ENCODE measurements at regions not wholly inside any gene's neighbourhood (a gene's known extent, or its start where the extent isn't known, plus 50 kb on each side); places are given as distances from the start of the nearest gene placed in this dataset.

DNA sequence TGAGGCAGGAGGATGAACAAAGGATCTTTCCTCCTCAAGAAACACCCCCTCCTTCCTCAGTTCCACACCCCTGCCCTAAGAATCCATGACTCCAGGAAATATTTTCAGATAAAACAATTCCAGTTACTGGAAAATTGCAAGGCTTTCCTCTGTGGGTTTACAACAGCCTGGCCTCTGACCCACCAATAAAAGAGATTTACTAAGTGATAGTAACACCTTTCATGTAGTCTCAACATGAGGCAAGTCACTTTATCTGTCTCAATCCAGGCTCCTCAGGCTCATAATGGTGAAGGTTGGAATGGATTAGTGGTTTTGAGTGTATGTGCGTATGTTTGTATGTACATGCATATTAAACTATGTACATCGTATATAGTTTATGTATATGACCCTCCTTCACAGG is 71.4 kb upstream of the PPP2R5A start:
- Histone ChIP-seq H3K9ac (ENCODE audit: low read depth, low read length) (no peak overlapping the region), H4K5ac (ENCODE audit: low read depth, low read length) (no peak overlapping the region), H3K27me3 (ENCODE audit: control insufficient read depth, insufficient read depth, low read length) (no peaks in the 10 kb centered on the region), H3K27ac (ENCODE audit: insufficient read depth, low read length) (no peak overlapping the region), H3K9me1 (ENCODE audit: insufficient read depth, low read length) (peaks cover 4% of the 10 kb centered on the region; the same call in 1 of the 2 replicates), H2BK20ac (ENCODE audit: low read depth, low read length) (no peak overlapping the region), H3K36me3 (ENCODE audit: control insufficient read depth, insufficient read depth, low read length) (no peaks in the 10 kb centered on the region), H2AK5ac (ENCODE audit: low read depth, low read length) (no peak overlapping the region), H3K79me1 (ENCODE audit: low read depth in 1 of 2, low read length in 2 of 2) (no peaks in the 10 kb centered on the region), H3K56ac (ENCODE audit: extremely low read depth, insufficient read depth, low read length) (no peak overlapping the region), H2BK5ac (ENCODE audit: low read depth, low read length, poor library complexity, severe bottlenecking) (no peak overlapping the region), H3K14ac (replicated peaks; ENCODE audit: low read depth, low read length) (no peak overlapping the region), H4K91ac (ENCODE audit: insufficient read depth, low read depth, low read length) (no peak overlapping the region), H3K4me3 (ENCODE audit: insufficient read depth, low read depth, low read length) (no peak overlapping the region), H3K9me3 (ENCODE audit: control insufficient read depth, insufficient read depth, low read length) (no peaks in the 10 kb centered on the region), H4K20me1 (ENCODE audit: insufficient read depth, low read length) (no peaks in the 10 kb centered on the region), H2AK9ac (replicated peaks; ENCODE audit: low read depth, low read length, poor library complexity) (no peak overlapping the region), H3K23ac (ENCODE audit: low read depth, low read length) (no peak overlapping the region), H2BK15ac (ENCODE audit: low read depth, low read length) (no peak overlapping the region), H4K8ac (ENCODE audit: low read depth in 2 of 2, low read length in 2 of 2) (no peak overlapping the region), H3K4me1 (ENCODE audit: control insufficient read depth, insufficient read depth, low read length) (peaks cover 2% of the 10 kb centered on the region), H3K18ac (ENCODE audit: low read depth, low read length) (no peak overlapping the region), H2AFZ (replicated peaks; ENCODE audit: low read length, poor library complexity) (no peak overlapping the region), H3K4ac (ENCODE audit: low read depth, low read length) (no peak overlapping the region), H3K4me2 (ENCODE audit: low read depth, low read length) (no peak overlapping the region), H2BK120ac (ENCODE audit: low read depth, low read length) (no peak overlapping the region)
- POLR2A ChIA-PET (ENCODE audit: unreplicated experiment): no interaction called here
- BruUV-seq (replicated peaks): no TSS peak
- in situ Hi-C loops (cut with MboI; ENCODE audit: low sequenced_read_pairs): no loop called here
- CTCF ChIA-PET: interaction anchor here (1.2 kb wide), 1 partner anchor 11 kb away, joined by 3 read pairs; no protein-coding TSS in a partner anchor
- no peak for TF ChIP-seq POLR2A (IDR thresholded peaks at IDR 0.05; ENCODE audit: low read depth, low read length)
- TF ChIP-seq MAZ (IDR thresholded peaks at IDR 0.05; ENCODE audit: borderline replicate concordance, low read depth, low read length): no peak
- TF ChIP-seq RFX5 (IDR thresholded peaks at IDR 0.05; ENCODE audit: low read depth, low read length): no peak
- TF ChIP-seq RAD21 (IDR thresholded peaks at IDR 0.05; ENCODE audit: low read length): no peak
- no peak for TF ChIP-seq BHLHE40 (IDR thresholded peaks at IDR 0.05; ENCODE audit: low read depth, low read length)
- TF ChIP-seq RCOR1 (IDR thresholded peaks at IDR 0.05; ENCODE audit: insufficient replicate concordance, low read length): no peak
- TF ChIP-seq NFE2L2 (IDR thresholded peaks at IDR 0.05; ENCODE audit: low read depth, low read length): no peak
- TF ChIP-seq CHD1 (IDR thresholded peaks at IDR 0.05; ENCODE audit: low read depth, low read length): no peak
- TF ChIP-seq, protein P1, sequence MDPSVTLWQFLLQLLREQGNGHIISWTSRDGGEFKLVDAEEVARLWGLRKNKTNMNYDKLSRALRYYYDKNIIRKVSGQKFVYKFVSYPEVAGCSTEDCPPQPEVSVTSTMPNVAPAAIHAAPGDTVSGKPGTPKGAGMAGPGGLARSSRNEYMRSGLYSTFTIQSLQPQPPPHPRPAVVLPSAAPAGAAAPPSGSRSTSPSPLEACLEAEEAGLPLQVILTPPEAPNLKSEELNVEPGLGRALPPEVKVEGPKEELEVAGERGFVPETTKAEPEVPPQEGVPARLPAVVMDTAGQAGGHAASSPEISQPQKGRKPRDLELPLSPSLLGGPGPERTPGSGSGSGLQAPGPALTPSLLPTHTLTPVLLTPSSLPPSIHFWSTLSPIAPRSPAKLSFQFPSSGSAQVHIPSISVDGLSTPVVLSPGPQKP (IDR thresholded peaks at IDR 0.05; ENCODE audit: borderline replicate concordance, low read depth, low read length): no peak
- no peak for TF ChIP-seq FOS (IDR thresholded peaks at IDR 0.05; ENCODE audit: low read depth, low read length)
- TF ChIP-seq MAFK (IDR thresholded peaks at IDR 0.05; ENCODE audit: low read depth, low read length): no peak
- no peak for TF ChIP-seq CEBPB (IDR thresholded peaks at IDR 0.05; ENCODE audit: low read depth, low read length)
- TF ChIP-seq MXI1 (IDR thresholded peaks at IDR 0.05; ENCODE audit: borderline replicate concordance, low read depth, low read length): no peak
- TF ChIP-seq SMC3 (IDR thresholded peaks at IDR 0.05; ENCODE audit: low read depth, low read length): no peak
- TF ChIP-seq, protein P2, sequence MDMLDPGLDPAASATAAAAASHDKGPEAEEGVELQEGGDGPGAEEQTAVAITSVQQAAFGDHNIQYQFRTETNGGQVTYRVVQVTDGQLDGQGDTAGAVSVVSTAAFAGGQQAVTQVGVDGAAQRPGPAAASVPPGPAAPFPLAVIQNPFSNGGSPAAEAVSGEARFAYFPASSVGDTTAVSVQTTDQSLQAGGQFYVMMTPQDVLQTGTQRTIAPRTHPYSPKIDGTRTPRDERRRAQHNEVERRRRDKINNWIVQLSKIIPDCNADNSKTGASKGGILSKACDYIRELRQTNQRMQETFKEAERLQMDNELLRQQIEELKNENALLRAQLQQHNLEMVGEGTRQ (IDR thresholded peaks at IDR 0.05; ENCODE audit: low read depth, low read length): no peak
- TF ChIP-seq, protein P3, sequence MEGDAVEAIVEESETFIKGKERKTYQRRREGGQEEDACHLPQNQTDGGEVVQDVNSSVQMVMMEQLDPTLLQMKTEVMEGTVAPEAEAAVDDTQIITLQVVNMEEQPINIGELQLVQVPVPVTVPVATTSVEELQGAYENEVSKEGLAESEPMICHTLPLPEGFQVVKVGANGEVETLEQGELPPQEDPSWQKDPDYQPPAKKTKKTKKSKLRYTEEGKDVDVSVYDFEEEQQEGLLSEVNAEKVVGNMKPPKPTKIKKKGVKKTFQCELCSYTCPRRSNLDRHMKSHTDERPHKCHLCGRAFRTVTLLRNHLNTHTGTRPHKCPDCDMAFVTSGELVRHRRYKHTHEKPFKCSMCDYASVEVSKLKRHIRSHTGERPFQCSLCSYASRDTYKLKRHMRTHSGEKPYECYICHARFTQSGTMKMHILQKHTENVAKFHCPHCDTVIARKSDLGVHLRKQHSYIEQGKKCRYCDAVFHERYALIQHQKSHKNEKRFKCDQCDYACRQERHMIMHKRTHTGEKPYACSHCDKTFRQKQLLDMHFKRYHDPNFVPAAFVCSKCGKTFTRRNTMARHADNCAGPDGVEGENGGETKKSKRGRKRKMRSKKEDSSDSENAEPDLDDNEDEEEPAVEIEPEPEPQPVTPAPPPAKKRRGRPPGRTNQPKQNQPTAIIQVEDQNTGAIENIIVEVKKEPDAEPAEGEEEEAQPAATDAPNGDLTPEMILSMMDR (conservative IDR thresholded peaks at IDR 0.05; ENCODE audit: low read depth, low read length): no peak
- dilution Hi-C loops (cut with HindIII; ENCODE audit: low sequenced_read_pairs, unreplicated experiment): no loop called here
- no CpG with 5 or more reads among the region's 2 CpGs for WGBS, 2 experiments (ENCODE audit: extremely low coverage in 2 of 2, insufficient read length in 1 of 2)
- ATAC-seq (ENCODE audit: low read depth) (no peak), DNase-seq (no peak)
- intact Hi-C loops (cut with micrococcal nuclease): no loop called here
